HL-60 (cell line): ENCODE measurements at regions not wholly inside any gene's neighbourhood (a gene's known extent, or its start where the extent isn't known, plus 50 kb on each side); places are given as distances from the start of the nearest gene placed in this dataset.

ENCODE experiments used
- DNase-seq, 2 experiments: peaks; one replicate each; pipeline ENCODE4 v3.0.0-alpha.2; 2010 to 2020; ENCODE audit warnings: low read depth in 1 of 2, low spot score in 1 of 2
- H3K27ac ChIP-seq: fragments of 250-450 bp; sonication (Bioruptor Pico); replicated peaks from 2 replicates; pipeline ENCODE4 v1.5.1; 2020; ENCODE audit warnings: mild to moderate bottlenecking, moderate library complexity
- H3K27me3 ChIP-seq: fragments of 250-450 bp; sonication (Bioruptor Pico); 2 replicates; pipeline ENCODE4 v1.5.1; 2021; ENCODE audit warnings: mild to moderate bottlenecking, moderate library complexity; ENCODE audit not compliant: insufficient read depth, poor library complexity, severe bottlenecking
- H3K4me3 ChIP-seq: replicated peaks from 2 replicates; pipeline ENCODE4 v1.5.1; 2011; ENCODE audit warnings: mild to moderate bottlenecking, control low read depth, low read length; ENCODE audit not compliant: insufficient read depth
- CTCF ChIP-seq: IDR thresholded peaks from one replicate; pipeline ENCODE4 v1.5.1; 2011; ENCODE audit warnings: low read length, control low read depth, inconsistent platforms; ENCODE audit not compliant: insufficient read depth
- GABPA ChIP-seq: IDR thresholded peaks from 2 replicates; pipeline ENCODE4 v1.6.1; 2012; ENCODE audit warnings: low read depth
- POLR2AphosphoS5 ChIP-seq: IDR thresholded peaks from 2 replicates; pipeline ENCODE4 v1.6.1; 2012; ENCODE audit warnings: low read depth
- REST ChIP-seq: IDR thresholded peaks from 2 replicates; pipeline ENCODE4 v1.6.1; 2012; ENCODE audit warnings: low read depth; ENCODE audit not compliant: insufficient replicate concordance
- SPI1 ChIP-seq: IDR thresholded peaks from 2 replicates; pipeline ENCODE4 v1.6.1; 2012; ENCODE audit warnings: low read depth, mild to moderate bottlenecking, borderline replicate concordance

- H3K27me3 ChIP-seq: no peaks in the 10 kb centered on the region
- no peak overlapping the region for H3K4me3 ChIP-seq
- no peak overlapping the region; the same call in 1 of the 2 replicates for H3K27ac ChIP-seq
- TF ChIP-seq SPI1: no peak
- TF ChIP-seq GABPA: no peak
- TF ChIP-seq CTCF: no peak
- TF ChIP-seq POLR2AphosphoS5: no peak
- no peak for TF ChIP-seq REST
- no peak for DNase-seq
These were observed 220.4 kb downstream of the NPHP4 start for GRCh38 chr1:5771788-5772187.

- H3K27ac ChIP-seq: peak overlapping the region; percentile 49
- no peak overlapping the region for H3K4me3 ChIP-seq
- H3K27me3 ChIP-seq: no peaks in the 10 kb centered on the region
- TF ChIP-seq REST (no peak), GABPA (no peak), CTCF (no peak), SPI1 (peak; percentile 99), POLR2AphosphoS5 (peak; percentile 60; the same call in 1 of the 2 replicates)
- peak; percentile 28 to 93 for DNase-seq
These were observed 221.1 kb downstream of the NPHP4 start for GRCh38 chr1:5770981-5771765.

- no peak for DNase-seq
- no peak overlapping the region for H3K27ac ChIP-seq
- no peak overlapping the region for H3K4me3 ChIP-seq
- TF ChIP-seq POLR2AphosphoS5: no peak
- no peak for TF ChIP-seq CTCF
- TF ChIP-seq GABPA: no peak
- TF ChIP-seq REST: no peak
- TF ChIP-seq SPI1: no peak
- H3K27me3 ChIP-seq: no peaks in the 10 kb centered on the region
These were observed 222.5 kb downstream of the NPHP4 start for GRCh38 chr1:5769760-5770159.
